Transverse colon (tissue), 4 donors: ENCODE measurements at regions not wholly inside any gene's neighbourhood (a gene's known extent, or its start where the extent isn't known, plus 50 kb on each side); places are given as distances from the start of the nearest gene placed in this dataset.

Experiments used
- DNase-seq: peaks from one replicate; pipeline ENCODE4 v3.0.0-alpha.2; 2019
- H3K27ac ChIP-seq, 4 donors: fragments of 200-600 bp; sonication (generic); 2 replicates each; pipeline ENCODE4 v1.5.1; 2016 to 2018; ENCODE audit warnings: inconsistent platforms in 4 of 4
- H3K27me3 ChIP-seq: fragments of 200-600 bp; sonication (generic); 2 replicates; pipeline ENCODE4 v1.5.1; 2017; ENCODE audit warnings: inconsistent platforms
- H3K36me3 ChIP-seq, 4 donors: fragments of 200-600 bp; sonication (generic); 2 replicates each; pipeline ENCODE4 v1.5.1; 2017 to 2019; ENCODE audit warnings: inconsistent platforms in 4 of 4
- H3K4me1 ChIP-seq, 4 donors: fragments of 200-600 bp; sonication (generic); 2 replicates each; pipeline ENCODE4 v1.5.1; 2017 to 2020; ENCODE audit warnings: inconsistent platforms in 4 of 4
- H3K4me3 ChIP-seq, 4 donors: fragments of 200-600 bp; sonication (generic); 1 replicate in 1 of 4; 2 replicates in 3 of 4; pipeline versions ENCODE4 v1.5.1 to v1.6.1; 2017 to 2019; ENCODE audit warnings: inconsistent platforms in 4 of 4
- H3K9me3 ChIP-seq, 2 donors: fragments of 200-600 bp; sonication (generic); 2 replicates each; pipeline ENCODE4 v1.5.1; 2017 to 2019; ENCODE audit warnings: inconsistent platforms in 2 of 2
- CTCF ChIP-seq, 5 experiments: fragments of 200-600 bp in 3 of 5; fragments of 450-650 bp in 2 of 5; sonication (generic) in 3 of 5; IDR thresholded peaks; 1 replicate in 2 of 5; 2 replicates in 3 of 5; pipeline ENCODE4 v1.5.1; 2016 to 2017; ENCODE audit warnings: antibody characterized with exemption in 5 of 5, inconsistent platforms in 3 of 5, mild to moderate bottlenecking in 2 of 5, moderate library complexity in 1 of 5
- EP300 ChIP-seq: sonication (generic); formaldehyde crosslinking; IDR thresholded peaks from one replicate; pipeline ENCODE4 v1.6.1; 2017; ENCODE audit warnings: antibody characterized with exemption, low read depth
- POLR2A ChIP-seq: fragments of 450-650 bp; IDR thresholded peaks from one replicate; pipeline ENCODE4 v1.6.1; 2016; ENCODE audit warnings: antibody characterized with exemption, mild to moderate bottlenecking, moderate library complexity
- POLR2AphosphoS5 ChIP-seq, 3 donors: sonication (generic); formaldehyde crosslinking; IDR thresholded peaks; one replicate each; pipeline ENCODE4 v1.6.1; 2016; ENCODE audit warnings: antibody characterized with exemption in 3 of 3
- WGBS, 2 donors: methylation state at CpG; one replicate each; pipeline ENCODE4 v1.1.5; 2018; ENCODE audit warnings: low coverage in 1 of 2; 5-methylcytosine and 5-hydroxymethylcytosine counted together
- in situ Hi-C, 4 donors: fragments of 200-750 bp; cut with MboI; loops; one replicate each; pipeline versions ENCODE4 v1.15.0 to v1.15.1; 2017; ENCODE audit warnings: low sequenced_read_pairs in 3 of 4, low pct_ligation_motif_present in 1 of 4, low pct_unique_long_range_greater_than_20kb in 1 of 4
- intact Hi-C: fragments of 100-400 bp; cut with DNase I; formaldehyde crosslinking; loops from one replicate; pipeline ENCODE4 v1.15.1; 2023; ENCODE audit warnings: low total_unique reads

GRCh38 chr2:41024816-41025215 lies 572.9 kb upstream of the SLC8A1 start:
- 53 to 65% methylated on average over 3 of the region's 3 CpGs for WGBS, 2 donors

GRCh38 chr2:41026613-41027012 lies 574.7 kb upstream of the SLC8A1 start:
- no peaks in the 10 kb centered on the region for H3K36me3 ChIP-seq
- no peak overlapping the region for H3K4me3 ChIP-seq
- H3K9me3 ChIP-seq = no peaks in the 10 kb centered on the region
- no peaks in the 10 kb centered on the region for H3K27me3 ChIP-seq
- TF ChIP-seq EP300 = no peak
- no peak for TF ChIP-seq POLR2A
- no peak for TF ChIP-seq POLR2AphosphoS5 (IDR thresholded peaks at IDR 0.05)
- TF ChIP-seq CTCF (IDR thresholded peaks at IDR 0.05) = no peak
- in situ Hi-C loops (no loop called here), intact Hi-C loops (no loop called here)
- 61 to 73% methylated on average over 1 of the region's 1 CpG for WGBS, 2 donors
- no peaks in the 10 kb centered on the region for H3K4me1 ChIP-seq
- DNase-seq = no peak
- H3K27ac ChIP-seq = no peak overlapping the region

More at GRCh38 chr2:41024816-41025215, 572.9 kb upstream of the SLC8A1 start:
- Histone ChIP-seq H3K27me3 (no peaks in the 10 kb centered on the region), H3K36me3 (no peaks in the 10 kb centered on the region), H3K9me3 (no peaks in the 10 kb centered on the region), H3K4me1 (no peaks in the 10 kb centered on the region), H3K4me3 (no peak overlapping the region), H3K27ac (no peak overlapping the region)
- intact Hi-C loops = no loop called here
- DNase-seq = no peak
- in situ Hi-C loops = no loop called here
- TF ChIP-seq POLR2A = no peak
- no peak for TF ChIP-seq CTCF (IDR thresholded peaks at IDR 0.05)
- TF ChIP-seq EP300 = no peak
- no peak for TF ChIP-seq POLR2AphosphoS5 (IDR thresholded peaks at IDR 0.05)

GRCh38 chr2:41027095-41027494 lies 575.2 kb upstream of the SLC8A1 start:
- intact Hi-C loops = no loop called here
- H3K27ac ChIP-seq = no peak overlapping the region
- H3K4me1 ChIP-seq = no peaks in the 10 kb centered on the region
- no peaks in the 10 kb centered on the region for H3K9me3 ChIP-seq
- H3K4me3 ChIP-seq = no peak overlapping the region
- DNase-seq = no peak
- no peaks in the 10 kb centered on the region for H3K27me3 ChIP-seq
- 70 to 83% methylated on average over 3 of the region's 3 CpGs for WGBS, 2 donors
- in situ Hi-C loops = no loop called here
- no peaks in the 10 kb centered on the region for H3K36me3 ChIP-seq
- no peak for TF ChIP-seq CTCF (IDR thresholded peaks at IDR 0.05)
- TF ChIP-seq POLR2A = no peak
- TF ChIP-seq EP300 = no peak
- no peak for TF ChIP-seq POLR2AphosphoS5 (IDR thresholded peaks at IDR 0.05)

DNA sequence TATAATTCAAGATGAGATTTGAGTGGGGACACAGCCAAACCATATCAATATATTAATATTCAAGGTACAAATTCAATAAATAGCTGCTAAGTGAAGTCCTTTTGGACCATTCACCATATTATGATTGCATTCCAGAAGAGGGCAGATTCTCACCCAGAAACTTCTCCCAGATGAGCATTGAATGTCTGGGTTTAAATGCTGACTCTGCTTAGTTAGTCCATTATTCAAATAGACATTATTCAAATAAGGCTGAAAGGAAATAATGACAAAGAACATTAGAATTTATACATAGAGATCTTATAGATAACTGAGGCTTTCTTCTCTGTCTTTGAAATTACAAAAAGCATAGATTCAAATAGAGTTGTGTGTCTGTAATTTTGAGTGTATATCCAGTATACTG lies 579.4 kb upstream of the SLC8A1 start:
- TF ChIP-seq POLR2A = no peak
- TF ChIP-seq EP300 = no peak
- no peak for TF ChIP-seq CTCF (IDR thresholded peaks at IDR 0.05)
- TF ChIP-seq POLR2AphosphoS5 (IDR thresholded peaks at IDR 0.05) = no peak
- no peak for DNase-seq
- Histone ChIP-seq H3K4me3 (no peak overlapping the region), H3K9me3 (no peaks in the 10 kb centered on the region), H3K27me3 (no peaks in the 10 kb centered on the region), H3K4me1 (no peaks in the 10 kb centered on the region), H3K27ac (no peak overlapping the region), H3K36me3 (no peaks in the 10 kb centered on the region)
- in situ Hi-C loops = no loop called here
- intact Hi-C loops = no loop called here
